HepG2 (cell line): ENCODE measurements at regions not wholly inside any gene's neighbourhood (a gene's known extent, or its start where the extent isn't known, plus 50 kb on each side); places are given as distances from the start of the nearest gene placed in this dataset.
"Not testable (repeated sequence)": the region's sequence is repeated elsewhere in the genome, so short reads cannot be mapped to it uniquely, and the experiment has no call there.

ENCODE experiments used
- ATAC-seq: fragments of 200-7000 bp; cut with Tn5 transposase; 3 replicates; pipeline ENCODE4 v1.9.1; 2020; ENCODE audit warnings: mild to moderate bottlenecking, moderate library complexity
- BruUV-seq: library from RNA; stranded (reverse); fragments of 400-500 nt; replicated peaks from 2 replicates; lab custom pipeline; 2021; lab: Mats Ljungman, UMichigan
- CTCF ChIA-PET: fragments of 300-600 bp; formaldehyde crosslinking; extraction: SDS; loops from one replicate; lab custom pipeline; 2021; ENCODE audit warnings: low total read pairs, inconsistent platforms, low intra/inter-chr PET ratio; lab: Yijun Ruan, JAX
- POLR2A ChIA-PET: fragments of 350-600 bp; sonication (Branson Sonifier 250); formaldehyde crosslinking; loops from one replicate; lab custom pipeline; 2020; ENCODE audit warnings: antibody characterized with exemption, inconsistent platforms; lab: Yijun Ruan, JAX
- DNase-seq: peaks from one replicate; pipeline ENCODE4 v3.0.0-alpha.2; 2015; ENCODE audit warnings: low spot score
- FAIRE-seq: peaks from 3 replicates; lab custom pipeline; 2011; peaks lifted over from hg19 to GRCh38; lab: Jason Lieb, UNC
- H2AFZ ChIP-seq: one replicate; pipeline ENCODE4 v1.6.1; 2011; ENCODE audit warnings: low read length, inconsistent platforms
- H3K27ac ChIP-seq: fragments of 300-600 bp; 3 replicates; pipeline ENCODE4 v1.8.0; 2011; ENCODE audit warnings: mixed run types, mild to moderate bottlenecking, mixed read lengths, low read length, inconsistent platforms; ENCODE audit not compliant: insufficient read depth; ENCODE audit errors: extremely low read length
- H3K27me3 ChIP-seq, 2 experiments: fragments of 200-600 bp in 1 of 2; 2 replicates in 1 of 2; 3 replicates in 1 of 2; pipeline versions ENCODE4 v1.6.0 to v1.8.0; 2011; ENCODE audit warnings: low read length in 2 of 2, mild to moderate bottlenecking in 2 of 2, moderate library complexity in 2 of 2, inconsistent platforms in 1 of 2; ENCODE audit not compliant: insufficient read depth in 2 of 2, control insufficient read depth in 1 of 2
- H3K36me3 ChIP-seq, 2 experiments: fragments of 200-600 bp in 1 of 2; replicated peaks in 1 of 2; 2 replicates in 1 of 2; 3 replicates in 1 of 2; pipeline versions ENCODE4 v1.5.1 to v1.8.0; 2011; ENCODE audit warnings: low read length in 2 of 2, inconsistent platforms in 1 of 2; ENCODE audit not compliant: insufficient read depth in 2 of 2, control insufficient read depth in 1 of 2
- H3K4me1 ChIP-seq: 2 replicates; pipeline ENCODE4 v1.5.1; 2012; ENCODE audit warnings: low read length, inconsistent platforms; ENCODE audit not compliant: insufficient read depth
- H3K4me2 ChIP-seq: 2 replicates; pipeline ENCODE4 v1.6.0; 2011; ENCODE audit warnings: low read depth, low read length, inconsistent platforms
- H3K4me3 ChIP-seq, 3 experiments: fragments of 200-600 bp in 1 of 3; sonication (generic), shearing (Covaris generic) in 1 of 3; replicated peaks in 1 of 3; 2 replicates each; pipeline ENCODE4 v1.5.1; 2011 to 2016; ENCODE audit warnings: low read length in 3 of 3, inconsistent platforms in 2 of 3, low read depth in 2 of 3, mild to moderate bottlenecking in 2 of 3, control low read depth in 1 of 3, mixed read lengths in 1 of 3; ENCODE audit not compliant: insufficient read depth in 1 of 3
- H3K79me2 ChIP-seq: one replicate; pipeline ENCODE4 v1.6.1; 2011; ENCODE audit warnings: low read length, inconsistent platforms; ENCODE audit not compliant: insufficient read depth
- H3K9ac ChIP-seq: 2 replicates; pipeline ENCODE4 v1.6.0; 2011; ENCODE audit warnings: mild to moderate bottlenecking, low read depth, low read length, inconsistent platforms; ENCODE audit not compliant: insufficient read depth
- H3K9me3 ChIP-seq: 2 replicates; pipeline ENCODE4 v1.5.1; 2012; ENCODE audit warnings: mild to moderate bottlenecking, low read length
- H4K20me1 ChIP-seq: 2 replicates; pipeline ENCODE4 v1.6.0; 2011; ENCODE audit warnings: inconsistent platforms, mild to moderate bottlenecking, low read length, moderate library complexity; ENCODE audit not compliant: insufficient read depth
- ARHGAP35 ChIP-seq: sonication (generic); formaldehyde crosslinking; IDR thresholded peaks from 2 replicates; pipeline ENCODE4 v1.9.0; 2022; ENCODE audit warnings: mild to moderate bottlenecking, inconsistent platforms, moderate library complexity, missing genetic modification reagents, borderline replicate concordance
- FOSL1 ChIP-seq: sonication (generic); formaldehyde crosslinking; IDR thresholded peaks from 2 replicates; pipeline ENCODE4 v1.9.0; 2021; ENCODE audit warnings: missing genetic modification reagents, borderline replicate concordance
- FOXC1 ChIP-seq: sonication (generic); formaldehyde crosslinking; IDR thresholded peaks from 2 replicates; pipeline ENCODE4 v1.8.0; 2022; ENCODE audit warnings: mild to moderate bottlenecking, missing genetic modification reagents, borderline replicate concordance
- KAT7 ChIP-seq: IDR thresholded peaks from 2 replicates; pipeline ENCODE4 v1.6.1; 2018; ENCODE audit warnings: borderline replicate concordance, missing compliant biosample characterization
- KLF12 ChIP-seq: sonication (generic); formaldehyde crosslinking; IDR thresholded peaks from 2 replicates; pipeline ENCODE4 v1.4.0; 2020; ENCODE audit warnings: missing genetic modification reagents, borderline replicate concordance
- MAFF ChIP-seq: IDR thresholded peaks from 2 replicates; pipeline ENCODE4 v1.6.1; 2011; ENCODE audit warnings: low read depth, low read length, improper control_type of control experiment
- MAFK ChIP-seq, 2 experiments: IDR thresholded peaks in 1 of 2; conservative IDR thresholded peaks in 1 of 2; 2 replicates each; pipeline ENCODE4 v1.6.1; 2011; ENCODE audit warnings: improper control_type of control experiment in 2 of 2, low read length in 2 of 2
- MEIS1 ChIP-seq: sonication (generic); formaldehyde crosslinking; IDR thresholded peaks from 2 replicates; pipeline ENCODE4 v1.9.0; 2021; ENCODE audit warnings: mild to moderate bottlenecking, missing genetic modification reagents, moderate library complexity, borderline replicate concordance
- NR2F1 ChIP-seq, 2 experiments: fragments of 450-650 bp in 1 of 2; formaldehyde crosslinking in 1 of 2; IDR thresholded peaks; 2 replicates each; pipeline versions ENCODE4 v1.5.0 to v1.6.1; 2016 to 2020; ENCODE audit warnings: mild to moderate bottlenecking in 1 of 2, missing compliant biosample characterization in 1 of 2, missing genetic modification reagents in 1 of 2, moderate library complexity in 1 of 2
- POLR2G ChIP-seq: fragments of 200-400 bp; formaldehyde crosslinking; IDR thresholded peaks from 2 replicates; pipeline ENCODE4 v1.6.1; 2018; ENCODE audit warnings: mild to moderate bottlenecking, low read depth, low read length, moderate library complexity
- RBM39 ChIP-seq: fragments of 200-400 bp; formaldehyde crosslinking; IDR thresholded peaks from one replicate; pipeline ENCODE4 v1.6.1; 2018; ENCODE audit warnings: antibody characterized with exemption, mild to moderate bottlenecking, low read depth, low read length; ENCODE audit not compliant: poor library complexity, severe bottlenecking
- ZFY ChIP-seq: sonication (generic); formaldehyde crosslinking; IDR thresholded peaks from 2 replicates; pipeline ENCODE4 v1.4.0; 2020; ENCODE audit warnings: missing genetic modification reagents
- ZIK1 ChIP-seq: sonication (generic); formaldehyde crosslinking; IDR thresholded peaks from 2 replicates; pipeline ENCODE4 v1.5.0; 2020; ENCODE audit warnings: mild to moderate bottlenecking, low read depth, missing genetic modification reagents, borderline replicate concordance
- ZMYM4 ChIP-seq: sonication (generic); formaldehyde crosslinking; IDR thresholded peaks from 2 replicates; pipeline ENCODE4 v1.8.1; 2023; ENCODE audit warnings: mild to moderate bottlenecking, missing genetic modification reagents
- ZNF205 ChIP-seq: IDR thresholded peaks from 2 replicates; pipeline ENCODE4 v1.6.1; 2018; ENCODE audit warnings: missing biosample characterization, missing genetic modification reagents
- ZNF530 ChIP-seq: sonication (generic); formaldehyde crosslinking; IDR thresholded peaks from 2 replicates; pipeline ENCODE4 v1.5.0; 2020; ENCODE audit warnings: low read depth, mild to moderate bottlenecking, missing genetic modification reagents
- ZNF724P ChIP-seq: sonication (generic); formaldehyde crosslinking; IDR thresholded peaks from 2 replicates; pipeline ENCODE4 v1.8.0; 2022; ENCODE audit warnings: missing genetic modification reagents, borderline replicate concordance
- WGBS: methylation state at CpG from one replicate; pipeline ENCODE4 v1.1.6; 2017; ENCODE audit warnings: low lambda C conversion rate; 5-methylcytosine and 5-hydroxymethylcytosine counted together
- in situ Hi-C: cut with HindIII; loops from 2 replicates; pipeline ENCODE4 v1.10.0; 2017; ENCODE audit warnings: low pct_unique_long_range_greater_than_20kb; ENCODE audit not compliant: extremely low pct_ligation_motif_present
- intact Hi-C: fragments of 100-400 bp; cut with micrococcal nuclease; formaldehyde crosslinking; loops from one replicate; pipeline ENCODE4 v1.10.0; 2022; ENCODE audit not compliant: unreplicated experiment
- TF ChIP-seq, protein P1 (sequence below): fragments of 450-650 bp; IDR thresholded peaks from 2 replicates; pipeline ENCODE4 v1.6.1; 2017; ENCODE audit warnings: mild to moderate bottlenecking

DNA sequence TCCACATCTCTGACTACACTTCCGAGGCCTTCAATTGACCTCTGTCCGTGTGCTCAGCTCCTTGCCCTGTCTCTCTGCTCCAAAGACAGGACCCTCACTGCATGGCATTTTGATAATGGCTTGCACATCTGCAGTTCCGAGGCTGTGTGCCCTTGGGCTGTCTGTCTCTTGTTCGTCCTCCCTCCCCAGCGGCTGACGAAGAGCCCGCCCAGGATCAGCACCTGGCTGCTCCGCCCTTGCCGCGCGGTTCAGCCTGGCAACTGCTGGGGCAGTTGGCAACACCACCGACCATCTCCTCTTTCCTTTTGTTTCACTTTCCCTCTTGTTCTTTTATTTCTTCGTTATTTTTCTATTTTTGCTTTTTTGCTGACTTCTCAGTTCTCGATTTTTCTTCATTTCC, 270.4 kb downstream of the TEX29 start:
- no peak for FAIRE-seq
- WGBS: 59% methylated on average over 9 of the region's 14 CpGs

DNA sequence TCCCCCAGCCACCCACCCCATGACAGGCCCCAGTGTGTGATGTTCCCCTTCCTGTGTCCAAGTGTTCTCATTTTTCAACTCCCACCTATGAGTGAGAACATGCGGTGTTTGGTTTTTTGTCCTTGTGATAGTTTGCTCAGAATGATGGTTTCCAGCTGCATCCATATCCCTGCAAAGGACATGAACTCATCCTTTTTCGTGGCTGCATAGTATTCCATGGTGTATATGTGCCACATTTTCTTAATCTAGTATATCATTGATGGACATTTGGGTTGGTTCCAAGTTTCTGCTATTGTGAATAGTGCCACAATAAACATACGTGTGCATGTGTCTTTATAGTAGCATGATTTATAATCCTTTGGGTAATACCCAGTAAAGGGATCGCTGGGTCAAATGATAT, 273.0 kb downstream of the TEX29 start:
- H3K4me2 ChIP-seq, H4K20me1 ChIP-seq, in situ Hi-C loops, H3K36me3 ChIP-seq, H2AFZ ChIP-seq, H3K4me3 ChIP-seq, DNase-seq, H3K9me3 ChIP-seq, H3K27me3 ChIP-seq, POLR2A ChIA-PET, H3K27ac ChIP-seq, H3K79me2 ChIP-seq, FAIRE-seq, CTCF ChIA-PET, H3K4me1 ChIP-seq, H3K9ac ChIP-seq, BruUV-seq, ATAC-seq, intact Hi-C loops: not testable (repeated sequence)
- 27% methylated on average over 4 of the region's 4 CpGs for WGBS

More for the DNA sequence above, 270.4 kb downstream of the TEX29 start:
- ATAC-seq (no peak), DNase-seq (no peak)
- no peak overlapping the region for H2AFZ ChIP-seq
- H3K27me3 ChIP-seq: peaks cover 0 to 17% of the 10 kb centered on the region in 2 experiments; a peak in 1 of 5 replicates
- ChIA-PET CTCF (no interaction called here), POLR2A (no interaction called here)
- BruUV-seq: no TSS peak
- no peaks in the 10 kb centered on the region for H4K20me1 ChIP-seq
- TF ChIP-seq MAFF (peak; percentile 18; the same call in 1 of the 2 replicates), ARHGAP35 (CRISPR knock-in tag) (no peak), ZMYM4 (CRISPR knock-in tag) (no peak), NR2F1 (CRISPR knock-in tag; IDR thresholded peaks at IDR 0.05) (no peak), ZNF724P (CRISPR knock-in tag) (no peak), FOSL1 (CRISPR knock-in tag) (no peak), ZNF530 (CRISPR knock-in tag) (no peak), FOXC1 (CRISPR knock-in tag) (no peak), MAFK (conservative IDR thresholded peaks at IDR 0.05 in 1 of 2, IDR thresholded peaks at IDR 0.05 in 1 of 2; ENCODE audit: low read length in 2 of 2) (peak; percentile 26 to 46; a peak in 2 of 4 replicates), POLR2G (no peak), ZNF205 (no peak), KAT7 (CRISPR knock-in tag) (no peak), ZIK1 (CRISPR knock-in tag) (no peak), MEIS1 (CRISPR knock-in tag) (no peak), RBM39 (no peak), KLF12 (no peak), ZFY (CRISPR knock-in tag) (no peak)
- TF ChIP-seq, protein P1, sequence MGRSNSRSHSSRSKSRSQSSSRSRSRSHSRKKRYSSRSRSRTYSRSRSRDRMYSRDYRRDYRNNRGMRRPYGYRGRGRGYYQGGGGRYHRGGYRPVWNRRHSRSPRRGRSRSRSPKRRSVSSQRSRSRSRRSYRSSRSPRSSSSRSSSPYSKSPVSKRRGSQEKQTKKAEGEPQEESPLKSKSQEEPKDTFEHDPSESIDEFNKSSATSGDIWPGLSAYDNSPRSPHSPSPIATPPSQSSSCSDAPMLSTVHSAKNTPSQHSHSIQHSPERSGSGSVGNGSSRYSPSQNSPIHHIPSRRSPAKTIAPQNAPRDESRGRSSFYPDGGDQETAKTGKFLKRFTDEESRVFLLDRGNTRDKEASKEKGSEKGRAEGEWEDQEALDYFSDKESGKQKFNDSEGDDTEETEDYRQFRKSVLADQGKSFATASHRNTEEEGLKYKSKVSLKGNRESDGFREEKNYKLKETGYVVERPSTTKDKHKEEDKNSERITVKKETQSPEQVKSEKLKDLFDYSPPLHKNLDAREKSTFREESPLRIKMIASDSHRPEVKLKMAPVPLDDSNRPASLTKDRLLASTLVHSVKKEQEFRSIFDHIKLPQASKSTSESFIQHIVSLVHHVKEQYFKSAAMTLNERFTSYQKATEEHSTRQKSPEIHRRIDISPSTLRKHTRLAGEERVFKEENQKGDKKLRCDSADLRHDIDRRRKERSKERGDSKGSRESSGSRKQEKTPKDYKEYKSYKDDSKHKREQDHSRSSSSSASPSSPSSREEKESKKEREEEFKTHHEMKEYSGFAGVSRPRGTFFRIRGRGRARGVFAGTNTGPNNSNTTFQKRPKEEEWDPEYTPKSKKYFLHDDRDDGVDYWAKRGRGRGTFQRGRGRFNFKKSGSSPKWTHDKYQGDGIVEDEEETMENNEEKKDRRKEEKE: no peak
- no peak overlapping the region for H3K4me2 ChIP-seq
- H3K9ac ChIP-seq: no peak overlapping the region
- in situ Hi-C loops (no loop called here), intact Hi-C loops (no loop called here)
- H3K9me3 ChIP-seq: no peaks in the 10 kb centered on the region
- H3K4me1 ChIP-seq: no peaks in the 10 kb centered on the region
- no peaks in the 10 kb centered on the region for H3K36me3 ChIP-seq
- H3K27ac ChIP-seq: no peak overlapping the region
- no peaks in the 10 kb centered on the region for H3K79me2 ChIP-seq
- no peak overlapping the region for H3K4me3 ChIP-seq
